GM18873 (cell line): ENCODE measurements at regions not wholly inside any gene's neighbourhood (a gene's known extent, or its start where the extent isn't known, plus 50 kb on each side); places are given as distances from the start of the nearest gene placed in this dataset.
"Not testable (repeated sequence)": the region's sequence is repeated elsewhere in the genome, so short reads cannot be mapped to it uniquely, and the experiment has no call there.

Experiments
- ATAC-seq: cut with Tn5 transposase; IDR thresholded peaks from one replicate; pipeline ENCODE4 v1.9.1; 2021; ENCODE audit warnings: mild to moderate bottlenecking, moderate library complexity, moderate number of reproducible peaks; ENCODE audit not compliant: unreplicated experiment, low FRiP score

DNA sequence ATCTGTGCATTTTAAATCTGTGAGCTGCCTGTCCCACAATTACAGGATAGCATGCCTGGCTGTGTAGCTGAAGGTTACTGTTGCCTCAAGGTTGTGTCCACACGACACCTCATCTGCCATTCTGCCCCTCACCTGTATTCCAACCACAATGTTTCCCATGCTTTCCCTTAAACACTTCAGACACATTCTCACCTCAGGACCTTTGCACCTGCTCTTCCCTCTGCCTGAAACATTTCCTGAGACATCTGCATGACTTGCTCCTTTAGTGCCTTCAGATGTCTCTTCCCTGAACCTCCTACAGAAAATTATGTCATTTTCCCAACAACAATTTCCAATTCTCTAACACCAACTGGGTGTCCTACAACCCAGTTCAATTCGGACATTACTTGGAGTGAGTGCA is 120.4 kb downstream of the ZNF608 start:
- ATAC-seq, result no peak

DNA sequence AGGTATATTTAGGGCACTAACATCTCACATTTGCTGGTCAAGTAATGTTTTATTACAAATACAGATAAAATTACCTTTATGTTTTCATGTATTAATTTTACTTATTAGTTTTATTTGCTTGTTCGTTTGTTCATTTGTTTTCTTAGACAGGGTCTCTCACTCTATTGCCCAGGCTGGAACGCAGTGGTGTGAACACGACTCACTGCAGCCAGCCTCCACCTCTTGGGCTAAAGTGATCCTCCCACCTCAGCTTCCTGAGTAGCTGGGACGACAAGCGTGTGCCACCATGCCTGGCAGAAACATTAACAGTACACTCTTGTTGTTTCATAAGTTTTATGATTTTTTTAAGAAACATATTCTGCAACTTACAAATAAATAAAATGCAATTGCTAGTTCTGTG is 123.2 kb downstream of the ZNF608 start:
- no peak for ATAC-seq

DNA sequence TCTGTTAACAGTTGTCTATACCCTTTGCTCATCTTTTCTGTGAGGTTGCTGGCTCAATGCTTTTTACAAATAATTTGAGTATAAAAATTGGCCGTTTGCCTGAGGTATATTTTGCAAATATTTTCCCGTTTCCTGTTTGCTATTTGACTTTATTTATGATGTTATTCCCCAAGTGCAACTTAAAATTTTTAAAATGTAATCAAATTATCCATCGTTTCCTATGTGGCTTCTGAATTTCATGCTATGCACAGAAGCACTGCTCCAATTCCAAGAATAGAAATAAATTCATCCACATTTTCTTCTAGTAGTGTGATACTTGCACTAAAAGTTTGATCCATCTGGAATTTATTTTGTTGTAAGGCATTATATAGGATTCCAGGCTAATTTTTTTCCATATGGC is 123.6 kb downstream of the ZNF608 start:
- no peak for ATAC-seq

DNA sequence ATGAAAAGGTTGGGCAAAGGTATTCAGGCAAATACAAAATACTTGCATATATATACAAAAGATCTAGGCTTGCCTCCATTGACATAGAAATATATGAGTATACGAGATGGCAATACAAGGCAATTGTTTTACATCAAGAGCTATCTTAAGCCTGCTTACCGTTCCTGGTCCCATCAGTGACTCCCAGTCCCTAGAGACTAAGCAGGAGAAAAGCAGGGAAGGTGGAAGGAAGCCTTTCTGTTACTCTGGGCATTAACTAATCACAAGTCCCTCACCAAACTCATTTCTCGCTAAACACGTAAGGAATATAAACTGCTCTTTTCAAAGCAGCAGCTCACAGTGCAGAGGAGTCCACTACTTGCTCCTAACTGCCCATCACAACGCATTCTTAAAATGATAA is 125.2 kb downstream of the ZNF608 start:
- no peak for ATAC-seq

DNA sequence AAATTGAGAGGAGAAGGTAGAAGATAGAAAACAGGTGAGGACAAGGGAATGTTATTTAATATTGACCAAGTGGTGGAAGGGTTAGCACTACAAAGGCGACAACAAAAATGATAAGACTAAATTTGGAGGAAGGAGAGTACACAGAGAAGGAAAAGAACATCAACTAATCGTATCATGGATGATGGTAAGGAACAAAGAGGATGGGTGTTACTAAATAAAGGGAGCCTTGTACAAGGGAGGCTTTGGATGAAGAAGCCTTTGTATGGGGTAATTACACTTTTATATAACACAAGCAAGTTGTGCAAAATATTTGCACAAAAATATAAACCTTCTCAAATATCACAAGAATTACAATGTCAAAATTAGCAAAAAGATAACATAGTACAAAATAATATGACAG is 125.7 kb downstream of the ZNF608 start:
- no peak for ATAC-seq

DNA sequence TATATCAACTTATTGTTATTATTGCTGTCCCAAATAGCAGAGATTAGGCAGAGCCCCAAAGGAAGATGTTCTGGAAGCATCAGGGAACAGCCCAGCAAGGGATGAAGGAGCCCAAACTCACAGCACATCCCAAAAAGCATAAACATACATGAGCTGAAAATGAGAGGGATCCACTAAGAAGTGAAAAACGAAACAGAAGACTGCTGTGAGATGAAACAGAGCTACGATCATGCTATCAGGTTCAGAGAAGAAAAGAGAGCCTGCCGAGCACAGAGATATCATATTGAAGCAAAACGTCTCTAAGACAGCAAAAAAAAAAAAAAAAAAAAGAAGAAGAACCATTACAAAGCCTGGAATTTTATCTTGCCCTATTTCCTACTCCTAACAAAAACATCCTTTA is 127.3 kb downstream of the ZNF608 start:
- ATAC-seq, result no peak

DNA sequence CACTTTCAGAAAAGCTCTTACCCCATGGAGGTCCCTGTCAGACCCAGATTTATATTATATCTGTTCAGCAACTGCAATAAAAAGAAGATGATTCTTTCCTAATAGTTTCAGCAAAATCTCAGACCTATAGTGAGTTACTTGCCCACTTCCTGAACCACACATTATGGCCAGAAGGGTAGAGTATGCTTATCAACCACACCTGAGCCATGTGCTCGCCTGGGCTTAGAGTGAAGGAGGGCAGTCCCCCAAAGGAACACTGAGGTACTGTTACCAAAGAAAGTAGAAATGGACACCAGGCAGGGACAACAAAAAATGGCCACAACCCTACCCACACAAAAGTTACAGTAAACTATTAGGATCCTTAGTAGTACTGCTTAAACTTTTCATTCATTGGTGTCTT is 128.7 kb downstream of the ZNF608 start:
- no peak for ATAC-seq

DNA sequence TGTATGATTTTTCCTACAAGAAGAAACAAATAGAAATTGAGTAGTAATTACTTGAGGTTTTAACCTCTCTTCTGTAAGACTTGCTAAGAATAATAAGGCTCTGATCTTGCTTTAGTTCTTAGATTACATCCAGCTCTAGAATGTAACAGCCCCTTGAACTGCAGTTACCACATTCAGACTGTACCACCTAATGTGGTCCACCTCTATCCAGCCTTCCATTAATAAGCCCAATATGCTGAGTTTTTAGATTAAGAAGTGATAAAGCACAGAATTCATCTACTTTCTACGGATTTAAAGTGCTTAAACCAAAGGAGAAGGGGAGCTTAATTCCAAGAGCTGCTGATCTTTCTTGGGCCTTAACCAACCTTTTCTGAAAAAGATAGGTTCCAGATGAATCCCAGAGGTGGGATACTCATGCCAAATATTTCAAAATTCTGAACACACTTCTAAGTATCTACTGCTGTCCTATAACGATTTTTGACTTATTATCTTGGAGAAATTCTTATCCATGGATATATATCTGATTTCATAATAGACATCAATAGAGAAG is 131.5 kb downstream of the ZNF608 start:
- ATAC-seq, result no peak

DNA sequence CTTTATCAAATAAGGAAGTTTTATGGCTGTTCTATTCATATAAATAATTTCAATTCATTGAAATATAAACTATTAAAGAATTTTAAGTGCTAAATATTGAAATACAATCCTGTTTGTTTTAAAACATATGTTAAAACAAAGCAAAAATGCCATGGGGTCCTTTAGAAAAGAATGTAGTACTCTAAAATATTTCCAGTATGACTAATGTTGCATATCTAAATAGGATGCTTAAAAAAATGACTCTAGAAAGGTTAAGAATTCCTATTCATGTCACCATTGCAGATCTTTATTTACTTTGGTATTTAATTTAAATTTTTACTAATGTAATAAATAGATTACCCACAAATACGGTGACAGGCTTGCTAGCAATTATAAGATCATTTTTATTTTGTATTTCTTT is 132.3 kb downstream of the ZNF608 start:
- no peak for ATAC-seq

DNA sequence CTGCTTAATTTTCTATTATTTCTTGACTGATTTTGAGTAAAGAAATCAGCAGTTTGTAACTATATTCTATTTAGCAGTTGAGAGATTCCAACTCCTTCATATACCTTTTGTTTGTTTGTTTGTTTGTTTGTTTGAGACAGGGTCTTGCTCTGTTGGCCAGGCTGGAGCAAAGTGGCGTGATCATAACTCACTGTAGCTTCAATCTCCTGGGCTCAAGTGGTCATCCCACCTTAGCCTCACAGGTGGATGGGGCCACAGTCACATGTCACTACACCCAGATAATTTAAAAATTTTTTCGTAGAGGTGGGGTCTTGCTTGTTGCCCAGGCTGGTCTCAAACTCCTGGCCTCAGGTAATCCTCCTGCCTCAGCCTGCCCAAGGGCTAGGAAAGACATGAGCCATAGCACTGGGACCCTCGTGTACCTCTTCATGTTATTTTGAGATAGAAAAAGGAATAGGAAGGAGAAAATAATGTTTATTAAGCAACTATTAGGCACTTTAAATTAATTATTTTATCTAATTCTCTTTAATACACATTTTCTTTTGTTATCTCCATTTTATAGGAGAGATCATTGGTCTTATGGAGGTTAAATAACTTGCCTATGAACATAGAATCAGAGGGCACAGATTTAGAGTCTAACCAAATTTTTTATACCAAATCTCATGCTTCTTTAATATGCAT is 133.0 kb downstream of the ZNF608 start:
- no peak for ATAC-seq

DNA sequence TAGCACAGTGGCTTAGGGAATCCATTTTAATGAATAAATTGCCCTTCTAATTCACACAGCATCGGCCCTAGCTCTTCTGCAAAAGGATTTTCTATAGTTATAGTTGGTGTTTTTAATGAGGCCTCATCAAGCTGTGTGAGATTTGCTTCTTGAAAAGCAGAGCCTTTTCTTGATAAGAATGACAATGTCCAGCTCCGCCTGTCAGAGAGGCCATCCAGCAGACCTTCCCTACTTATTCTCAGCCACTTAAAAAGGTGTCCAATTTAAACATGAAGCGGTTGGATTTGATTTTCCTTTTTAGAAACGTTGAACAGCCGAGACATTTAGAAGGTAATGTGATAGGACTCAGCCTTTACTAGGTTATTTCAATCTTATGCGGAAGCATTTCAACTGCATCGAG is 134.4 kb downstream of the ZNF608 start:
- ATAC-seq, result no peak

DNA sequence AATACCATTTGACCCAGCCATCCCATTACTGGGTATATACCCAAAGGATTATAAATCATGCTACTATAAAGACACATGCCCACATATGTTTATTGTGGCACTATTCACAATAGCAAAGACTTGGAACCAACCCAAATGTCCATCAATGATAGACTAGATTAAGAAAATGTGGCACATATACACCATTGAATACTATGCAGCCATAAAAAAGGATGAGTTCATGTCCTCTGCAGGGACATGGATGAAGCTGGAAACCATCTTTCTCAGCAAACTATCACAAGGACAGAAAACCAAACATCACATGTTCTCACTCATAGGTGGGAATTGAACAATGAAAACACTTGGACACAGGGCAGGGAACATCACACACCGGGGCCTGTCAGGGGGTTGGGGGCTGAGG is 135.2 kb downstream of the ZNF608 start:
- not testable (repeated sequence) for ATAC-seq

DNA sequence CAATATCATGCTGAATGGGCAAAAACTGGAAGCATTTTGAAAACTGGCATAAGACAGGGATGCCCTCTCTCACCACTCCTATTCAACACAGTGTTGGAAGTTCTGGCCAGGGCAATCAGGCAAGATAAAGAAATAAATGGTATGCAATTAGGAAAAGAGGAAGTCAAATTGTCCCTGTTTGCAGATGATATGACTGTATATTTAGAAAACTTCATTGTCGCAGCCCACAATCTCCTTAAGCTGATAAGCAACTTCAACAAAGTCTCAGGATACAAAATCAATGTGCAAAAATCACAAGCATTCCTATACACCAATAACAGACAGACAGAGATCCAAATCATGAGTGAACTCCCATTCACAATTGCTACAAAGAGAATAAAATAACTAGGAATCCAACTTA is 136.8 kb downstream of the ZNF608 start:
- ATAC-seq, result not testable (repeated sequence)

DNA sequence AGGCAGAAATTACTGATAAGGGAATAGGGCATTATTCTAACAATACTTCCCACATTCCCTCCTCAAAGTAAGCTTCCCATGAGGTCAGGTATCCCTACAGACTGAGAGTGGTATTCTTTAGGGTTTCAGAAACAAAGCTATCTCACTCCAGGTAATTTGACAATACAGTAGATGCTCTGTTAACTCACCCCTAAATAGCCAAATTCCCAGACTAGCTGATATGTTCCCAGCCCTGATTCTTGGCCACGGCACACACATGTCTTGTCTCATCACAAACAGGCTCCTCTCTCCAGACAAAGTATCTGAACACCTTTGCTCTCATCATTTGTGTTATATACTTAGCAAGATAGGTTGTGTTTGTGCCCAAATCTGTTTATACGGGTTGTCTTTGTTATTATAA is 139.9 kb downstream of the ZNF608 start:
- no peak for ATAC-seq

DNA sequence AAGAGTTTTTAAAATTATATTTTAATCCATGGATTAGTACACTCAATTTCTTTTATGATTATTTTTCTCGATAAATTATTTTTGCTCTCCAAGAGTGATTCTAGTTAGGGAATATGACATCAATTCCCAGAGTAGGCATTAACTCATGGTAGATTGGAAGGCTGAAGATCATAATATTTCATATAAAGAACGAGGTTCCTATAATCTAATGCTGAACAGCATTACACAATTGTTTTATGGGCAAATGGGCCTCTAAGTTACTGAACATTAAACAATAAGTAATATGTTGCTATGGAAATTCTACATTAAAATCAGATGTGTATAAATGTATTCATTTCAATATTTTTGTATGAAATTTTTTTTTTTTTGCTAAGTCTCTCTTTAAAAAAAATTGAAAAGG is 140.3 kb downstream of the ZNF608 start:
- no peak for ATAC-seq

DNA sequence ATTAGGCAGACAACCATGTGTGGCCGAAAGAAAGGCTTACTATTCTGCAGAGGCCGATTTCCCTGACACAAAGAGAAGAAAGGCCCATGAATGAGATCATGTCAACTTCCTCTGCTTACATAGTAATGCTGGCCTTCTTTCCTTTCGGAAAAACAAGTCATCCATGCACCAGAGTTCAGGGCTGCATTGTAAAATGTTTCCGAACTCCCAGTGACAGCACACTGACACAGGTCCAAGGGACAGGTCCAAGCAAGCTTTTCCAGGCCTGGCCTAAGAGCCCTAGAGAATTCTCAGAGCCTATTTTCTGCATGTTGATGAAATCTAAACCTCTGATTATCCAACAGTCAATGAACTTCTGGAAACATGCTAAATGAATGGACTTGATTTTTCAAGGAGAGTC is 140.9 kb downstream of the ZNF608 start:
- no peak for ATAC-seq

DNA sequence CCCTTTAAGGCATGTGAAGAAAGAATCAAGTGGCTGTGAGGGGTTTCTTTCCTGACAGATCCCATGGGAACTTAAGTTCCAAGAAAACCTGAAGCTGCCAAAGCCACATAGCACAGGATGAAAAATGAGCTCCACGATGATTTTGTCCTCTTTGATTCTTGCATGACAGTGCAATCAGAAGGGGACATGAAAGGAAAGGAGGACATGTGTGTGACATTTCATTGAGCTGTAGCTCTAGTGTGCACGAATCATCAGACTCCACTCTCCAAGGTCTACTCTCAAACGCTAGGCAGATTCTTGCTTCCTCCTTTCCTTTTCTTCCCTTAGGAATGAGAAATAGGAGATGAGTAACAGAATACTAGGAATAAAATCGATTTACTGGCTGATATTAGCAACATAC is 142.0 kb downstream of the ZNF608 start:
- ATAC-seq, result no peak

DNA sequence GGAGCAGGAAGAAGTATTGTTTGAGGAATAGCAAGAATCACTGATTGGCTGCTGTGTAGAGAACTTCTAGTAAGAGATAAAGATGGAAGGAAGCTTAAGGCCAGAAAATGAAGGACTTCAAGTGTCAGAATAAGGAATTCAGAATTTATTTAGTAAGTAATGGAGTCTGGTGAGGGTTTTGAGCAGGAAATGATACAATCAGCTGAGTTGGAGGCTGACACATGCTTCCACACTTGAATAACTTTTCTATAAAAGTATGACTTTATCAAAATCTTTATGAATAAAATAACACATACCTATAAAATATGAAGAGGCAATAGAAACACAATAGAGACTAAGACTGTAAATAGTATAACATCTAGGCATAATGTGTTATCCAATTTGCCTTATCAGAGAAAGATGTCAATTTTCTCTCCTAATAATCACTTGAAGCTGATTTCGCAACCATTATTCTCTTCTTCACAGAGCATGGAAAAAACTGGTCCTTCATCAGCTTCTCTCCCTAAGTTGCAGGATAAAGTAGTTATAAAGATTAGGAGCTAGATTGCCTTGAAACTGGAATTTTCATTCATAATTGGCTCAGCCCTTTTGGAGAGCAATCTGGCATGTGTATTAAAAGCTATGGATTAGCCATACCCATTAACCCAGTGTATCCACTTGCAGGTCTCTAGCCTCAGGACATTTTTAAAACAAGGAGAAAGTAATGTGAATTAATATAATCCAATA is 143.4 kb downstream of the ZNF608 start:
- ATAC-seq, result no peak

DNA sequence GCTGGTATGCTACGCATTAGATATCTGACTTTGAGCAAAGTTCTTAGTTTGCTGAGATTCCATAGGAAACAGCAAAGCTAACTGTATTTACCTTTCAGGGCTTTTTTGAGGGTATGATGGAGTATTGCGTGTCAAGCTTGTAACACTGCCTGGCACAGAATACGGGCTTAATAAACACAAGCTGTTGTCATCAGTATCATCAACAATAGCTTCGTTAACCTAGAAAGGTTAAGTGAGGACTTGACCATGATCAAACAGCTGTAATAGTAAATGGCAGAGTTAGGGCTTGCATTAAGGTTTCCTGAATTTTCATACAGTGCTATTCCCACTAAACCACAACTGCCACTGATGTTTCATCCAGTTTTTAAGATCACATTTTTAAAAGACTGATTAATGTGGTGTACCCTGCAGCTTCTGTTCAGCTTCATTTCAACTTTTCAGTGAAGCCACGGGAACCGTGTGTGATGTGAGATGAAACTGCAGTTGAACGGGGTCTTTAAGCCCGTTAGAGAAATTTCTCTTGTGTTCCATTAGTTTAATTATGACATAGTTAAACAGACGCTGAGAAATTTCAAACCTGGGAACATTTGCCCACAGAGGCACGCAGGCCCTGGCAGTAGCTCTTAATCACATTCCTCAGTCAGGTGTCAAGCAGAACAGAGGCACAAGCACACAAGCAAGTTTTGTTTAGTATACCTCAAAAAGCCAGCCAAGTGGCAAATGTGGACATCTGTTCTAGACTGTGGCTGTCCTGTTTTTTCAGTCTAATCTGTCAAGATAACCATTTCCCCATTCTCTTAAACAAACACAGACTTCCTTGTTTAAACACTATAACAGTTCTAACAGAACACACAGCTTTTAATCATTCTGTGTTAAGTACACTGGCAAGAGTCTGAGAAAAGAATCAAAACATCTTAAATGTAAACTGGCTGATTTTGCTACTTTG is 147.1 kb downstream of the ZNF608 start:
- ATAC-seq, result peak; percentile 66

DNA sequence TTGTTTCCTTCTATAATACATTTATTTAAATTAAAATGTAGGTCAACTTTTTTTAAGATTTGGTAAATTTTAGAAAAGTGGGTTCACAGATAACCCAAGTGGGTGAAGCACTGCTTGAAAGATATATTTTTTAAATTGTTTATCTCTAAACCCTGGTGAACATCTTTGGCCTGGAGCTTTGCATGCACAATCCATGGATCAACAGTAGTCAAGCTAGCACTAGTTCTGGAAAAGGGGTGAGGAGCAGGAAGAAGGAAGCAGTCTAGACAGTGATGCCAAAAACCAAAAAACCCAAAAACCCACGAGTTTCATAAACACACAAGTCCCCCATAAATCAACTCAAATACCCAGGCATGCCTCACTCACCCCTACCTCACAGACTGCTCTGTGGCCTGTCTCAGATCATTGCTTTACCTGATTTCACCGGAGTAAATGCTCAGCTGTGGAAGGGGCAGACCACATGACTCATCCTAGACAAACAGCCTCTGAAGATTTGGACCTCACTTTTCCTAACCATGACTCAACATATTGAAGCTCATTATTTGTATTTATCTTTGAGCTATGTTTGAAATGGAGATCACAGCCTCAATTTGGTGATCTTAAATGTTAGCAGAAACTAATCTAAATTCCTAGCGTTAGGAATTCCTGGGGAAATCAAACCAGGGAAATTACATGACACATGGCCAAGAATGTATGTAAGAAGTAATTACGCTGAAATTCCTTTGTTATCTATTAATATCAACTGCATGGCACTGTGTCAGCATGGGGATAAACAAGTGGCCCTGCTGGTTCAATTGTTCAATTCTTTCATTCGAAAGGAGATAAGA is 149.6 kb downstream of the ZNF608 start:
- no peak for ATAC-seq
